Central memory CD8-positive, alpha-beta T cell (primary cell): ENCODE measurements at regions not wholly inside any gene's neighbourhood (a gene's known extent, or its start where the extent isn't known, plus 50 kb on each side); places are given as distances from the start of the nearest gene placed in this dataset.
"Not testable (repeated sequence)": the region's sequence is repeated elsewhere in the genome, so short reads cannot be mapped to it uniquely, and the experiment has no call there.

Source experiments
- ATAC-seq: fragments of 150-1000 bp; cut with Tn5 transposase; replicated peaks from 2 replicates; pipeline ENCODE4 v1.10.0; 2022; ENCODE audit warnings: mild to moderate bottlenecking, moderate FRiP score, moderate number of reproducible peaks; ENCODE audit not compliant: poor library complexity, severe bottlenecking; ENCODE audit errors: extremely low read depth
- DNase-seq, 2 donors: peaks; one replicate each; pipeline ENCODE4 v3.0.0; 2021; ENCODE audit warnings: low spot score in 2 of 2
- H3K27ac Mint-ChIP-seq: one replicate; pipeline ENCODE4 v1.8.0; 2022; ENCODE audit warnings: low read depth, mild to moderate bottlenecking, moderate library complexity, mixed read lengths
- H3K27me3 Mint-ChIP-seq: one replicate; pipeline ENCODE4 v1.8.0; 2022; ENCODE audit warnings: mixed read lengths
- H3K36me3 Mint-ChIP-seq: one replicate; pipeline ENCODE4 v1.8.0; 2022; ENCODE audit warnings: mild to moderate bottlenecking, moderate library complexity, mixed read lengths; ENCODE audit not compliant: insufficient read depth
- H3K4me1 Mint-ChIP-seq: one replicate; pipeline ENCODE4 v1.8.0; 2022; ENCODE audit warnings: mixed read lengths
- H3K4me3 Mint-ChIP-seq: one replicate; pipeline ENCODE4 v1.8.0; 2022; ENCODE audit warnings: mild to moderate bottlenecking, moderate library complexity, mixed read lengths
- H3K9me3 Mint-ChIP-seq: one replicate; pipeline ENCODE4 v1.8.0; 2022; ENCODE audit warnings: mixed read lengths

- ATAC-seq, result no peak
- peaks cover 63% of the 10 kb centered on the region for H3K27me3 Mint-ChIP-seq
- no peak for DNase-seq
- H3K9me3 Mint-ChIP-seq, result peaks cover 24% of the 10 kb centered on the region
- H3K4me1 Mint-ChIP-seq, result no peaks in the 10 kb centered on the region
- H3K36me3 Mint-ChIP-seq, result no peaks in the 10 kb centered on the region
- H3K4me3 Mint-ChIP-seq, result no peak overlapping the region
- no peak overlapping the region for H3K27ac Mint-ChIP-seq
Measured at GRCh38 chr1:111063595-111063994, 76.3 kb downstream of the DRAM2 start.

- peaks cover 24% of the 10 kb centered on the region for H3K9me3 Mint-ChIP-seq
- ATAC-seq (no peak), DNase-seq (no peak)
- no peak overlapping the region for H3K4me3 Mint-ChIP-seq
- no peaks in the 10 kb centered on the region for H3K4me1 Mint-ChIP-seq
- H3K27ac Mint-ChIP-seq, result no peak overlapping the region
- no peaks in the 10 kb centered on the region for H3K36me3 Mint-ChIP-seq
- peaks cover 59% of the 10 kb centered on the region for H3K27me3 Mint-ChIP-seq
Measured at GRCh38 chr1:111062624-111063023, 77.3 kb downstream of the DRAM2 start.

- Mint-ChIP-seq H3K36me3 (no peaks in the 10 kb centered on the region), H3K9me3 (peaks cover 24% of the 10 kb centered on the region), H3K4me3 (no peak overlapping the region), H3K27ac (no peak overlapping the region), H3K4me1 (no peaks in the 10 kb centered on the region), H3K27me3 (peaks cover 60% of the 10 kb centered on the region)
- ATAC-seq, result no peak
- no peak for DNase-seq
Measured at GRCh38 chr1:111062081-111062480, 77.8 kb downstream of the DRAM2 start.

GRCh38 chr1:111054656-111055055 is 85.2 kb downstream of the DRAM2 start:
- Mint-ChIP-seq H3K9me3 (no peaks in the 10 kb centered on the region), H3K27me3 (peaks cover 49% of the 10 kb centered on the region)

DNA sequence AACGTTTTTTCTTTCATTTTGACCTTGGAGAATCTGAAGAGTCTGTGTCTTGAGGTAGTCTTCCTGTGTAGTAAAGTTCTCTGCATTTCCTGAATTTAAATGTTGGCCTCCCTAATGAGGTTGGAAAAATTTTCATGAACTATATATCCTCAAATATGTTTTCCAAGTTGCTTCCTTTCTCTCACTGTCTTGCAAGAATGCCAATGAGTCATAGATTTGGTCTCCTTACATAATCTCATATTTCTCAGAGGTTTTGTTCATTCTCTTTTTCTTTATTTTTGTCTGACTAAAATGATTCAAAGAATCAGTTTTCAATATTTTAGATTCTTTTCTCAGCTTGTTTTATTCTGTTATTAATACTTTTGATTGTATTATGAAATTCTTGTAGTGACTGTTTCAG is 87.6 kb downstream of the DRAM2 start:
- no peak for ATAC-seq
- H3K4me3 Mint-ChIP-seq, result no peak overlapping the region
- no peaks in the 10 kb centered on the region for H3K4me1 Mint-ChIP-seq
- no peak for DNase-seq
- H3K27ac Mint-ChIP-seq, result no peak overlapping the region
- peaks cover 10% of the 10 kb centered on the region for H3K9me3 Mint-ChIP-seq
- peaks cover 68% of the 10 kb centered on the region for H3K27me3 Mint-ChIP-seq
- peaks cover 2% of the 10 kb centered on the region for H3K36me3 Mint-ChIP-seq

More at GRCh38 chr1:111054656-111055055, 85.2 kb downstream of the DRAM2 start:
- Mint-ChIP-seq H3K36me3 (peaks cover 2% of the 10 kb centered on the region), H3K27ac (no peak overlapping the region), H3K4me3 (no peak overlapping the region), H3K4me1 (no peaks in the 10 kb centered on the region)
- DNase-seq (no peak), ATAC-seq (no peak)

DNA sequence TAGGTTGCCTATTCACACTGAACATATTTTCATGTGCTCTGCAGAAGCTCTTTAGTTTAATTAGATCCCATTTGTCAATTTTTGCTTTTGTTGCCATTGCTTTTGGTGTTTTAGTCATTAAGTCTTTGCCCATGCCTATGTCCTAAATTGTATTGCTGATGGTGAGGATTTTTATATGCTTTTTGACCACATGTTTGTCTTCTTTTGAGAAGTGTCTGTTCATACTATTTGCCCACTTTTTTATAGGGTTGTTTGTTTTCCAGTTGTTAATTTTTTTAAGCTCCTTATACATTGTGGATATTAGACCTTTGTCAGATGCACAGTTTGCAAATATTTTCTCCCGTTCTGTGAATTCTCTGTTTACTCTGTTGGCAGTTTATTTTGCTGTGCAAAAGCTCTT is 84.5 kb upstream of the LRIF1 start:
- peaks cover 47% of the 10 kb centered on the region for H3K27me3 Mint-ChIP-seq
- H3K27ac Mint-ChIP-seq, H3K9me3 Mint-ChIP-seq, H3K4me1 Mint-ChIP-seq, H3K4me3 Mint-ChIP-seq, DNase-seq, ATAC-seq, H3K36me3 Mint-ChIP-seq: not testable (repeated sequence)

DNA sequence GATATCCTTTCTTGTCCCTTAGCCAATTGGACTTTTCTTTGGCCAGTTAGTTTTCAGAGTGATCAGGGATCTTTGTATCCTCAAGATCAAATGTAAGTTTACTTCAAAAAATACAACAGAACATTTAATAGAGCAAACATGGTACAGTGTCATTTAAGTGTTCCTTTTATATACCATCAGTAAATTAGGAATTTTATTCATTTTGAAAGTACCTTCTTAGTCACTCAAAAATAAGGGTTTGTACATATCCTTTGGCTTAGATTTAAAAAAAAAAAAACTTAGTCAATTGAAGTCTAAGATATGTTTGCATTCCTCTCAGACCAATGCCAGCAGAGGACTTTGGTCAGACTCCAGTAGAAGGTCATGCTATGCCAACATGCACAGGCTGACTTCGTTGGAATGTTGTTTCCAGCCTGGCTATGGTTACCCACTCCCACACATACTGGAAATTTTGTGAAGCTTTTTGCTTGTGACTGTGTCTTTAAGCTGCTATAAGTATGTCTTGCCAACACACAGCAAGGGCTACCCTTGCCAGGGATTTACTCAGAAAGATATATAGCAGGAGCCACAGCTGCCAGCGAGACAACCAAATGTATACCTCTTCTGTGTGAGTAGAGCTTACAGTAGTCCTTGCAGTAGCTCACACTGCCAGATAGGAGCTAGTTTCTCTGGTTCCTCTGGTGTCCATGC is 81.5 kb upstream of the LRIF1 start:
- no peaks in the 10 kb centered on the region for H3K4me1 Mint-ChIP-seq
- no peak overlapping the region for H3K27ac Mint-ChIP-seq
- peaks cover 10% of the 10 kb centered on the region for H3K9me3 Mint-ChIP-seq
- H3K36me3 Mint-ChIP-seq, result no peaks in the 10 kb centered on the region
- no peak overlapping the region for H3K4me3 Mint-ChIP-seq
- peaks cover 37% of the 10 kb centered on the region for H3K27me3 Mint-ChIP-seq
- no peak for DNase-seq
- ATAC-seq, result no peak

- Mint-ChIP-seq H3K27ac (no peak overlapping the region), H3K4me3 (no peak overlapping the region), H3K36me3 (no peaks in the 10 kb centered on the region), H3K27me3 (peaks cover 57% of the 10 kb centered on the region), H3K4me1 (no peaks in the 10 kb centered on the region), H3K9me3 (no peaks in the 10 kb centered on the region)
- no peak for ATAC-seq
- DNase-seq, result no peak
Measured at GRCh38 chr1:111032295-111032897, 68.7 kb upstream of the LRIF1 start.

GRCh38 chr1:111030590-111030989 is 66.9 kb upstream of the LRIF1 start:
- Mint-ChIP-seq H3K27ac (no peak overlapping the region), H3K4me1 (no peaks in the 10 kb centered on the region), H3K4me3 (no peak overlapping the region), H3K36me3 (no peaks in the 10 kb centered on the region), H3K27me3 (peaks cover 39% of the 10 kb centered on the region), H3K9me3 (no peaks in the 10 kb centered on the region)
- ATAC-seq (no peak), DNase-seq (peak in 1 of 2 donors; percentile 20)

- Mint-ChIP-seq H3K36me3 (no peaks in the 10 kb centered on the region), H3K4me1 (no peaks in the 10 kb centered on the region), H3K9me3 (no peaks in the 10 kb centered on the region), H3K4me3 (no peak overlapping the region), H3K27me3 (peaks cover 40% of the 10 kb centered on the region), H3K27ac (no peak overlapping the region)
- ATAC-seq, result no peak
- DNase-seq, result no peak
Measured at GRCh38 chr1:111025109-111025508, 61.4 kb upstream of the LRIF1 start.

- no peak for DNase-seq
- no peak overlapping the region for H3K4me3 Mint-ChIP-seq
- H3K36me3 Mint-ChIP-seq, result no peaks in the 10 kb centered on the region
- H3K4me1 Mint-ChIP-seq, result no peaks in the 10 kb centered on the region
- ATAC-seq, result no peak
- peaks cover 5% of the 10 kb centered on the region for H3K9me3 Mint-ChIP-seq
- no peak overlapping the region for H3K27ac Mint-ChIP-seq
- peaks cover 53% of the 10 kb centered on the region for H3K27me3 Mint-ChIP-seq
Measured at GRCh38 chr1:111015222-111015621, 51.5 kb upstream of the LRIF1 start.
